Naive thymus-derived CD4-positive, alpha-beta T cell (primary cell): ENCODE measurements at regions not wholly inside any gene's neighbourhood (a gene's known extent, or its start where the extent isn't known, plus 50 kb on each side); places are given as distances from the start of the nearest gene placed in this dataset.

Experiments used
- ATAC-seq: fragments of 150-1000 bp; cut with Tn5 transposase; 2 replicates; pipeline ENCODE4 v1.10.0; 2021; ENCODE audit warnings: mild to moderate bottlenecking, moderate library complexity
- CTCF ChIA-PET: fragments of 350-600 bp; sonication (Branson Sonifier 250); formaldehyde crosslinking; loops from one replicate; lab custom pipeline; 2021; ENCODE audit warnings: antibody characterized with exemption; lab: Charles Lee
- POLR2A ChIA-PET: fragments of 350-600 bp; sonication (Branson Sonifier 250); formaldehyde crosslinking; loops from one replicate; lab custom pipeline; 2021; ENCODE audit warnings: antibody characterized with exemption, inconsistent platforms; lab: Charles Lee
- DNase-seq, 9 donors: peaks; one replicate each; pipeline versions ENCODE4 v3.0.0 to v3.0.0-alpha.2; 2020 to 2022; ENCODE audit warnings: mixed read lengths in 1 of 9
- H3K27ac ChIP-seq: one replicate; pipeline ENCODE4 v1.7.0; 2013; ENCODE audit warnings: mild to moderate bottlenecking, low read depth, low read length, moderate library complexity
- H3K27me3 ChIP-seq, 2 donors: one replicate each; pipeline ENCODE4 v1.7.0; 2013; ENCODE audit warnings: low read length in 2 of 2, mild to moderate bottlenecking in 2 of 2, moderate library complexity in 2 of 2; ENCODE audit not compliant: control insufficient read depth in 2 of 2, insufficient read depth in 2 of 2
- H3K36me3 ChIP-seq, 3 experiments: 1 replicate in 2 of 3; 2 replicates in 1 of 3; pipeline ENCODE4 v1.7.0; 2013; ENCODE audit warnings: low read length in 3 of 3, mild to moderate bottlenecking in 3 of 3, moderate library complexity in 1 of 3; ENCODE audit not compliant: insufficient read depth in 3 of 3, control insufficient read depth in 2 of 3
- H3K4me1 ChIP-seq, 2 donors: one replicate each; pipeline ENCODE4 v1.7.0; 2013; ENCODE audit warnings: low read length in 2 of 2, mild to moderate bottlenecking in 2 of 2, moderate library complexity in 1 of 2; ENCODE audit not compliant: control insufficient read depth in 2 of 2, insufficient read depth in 2 of 2
- H3K4me3 ChIP-seq: 2 replicates; pipeline ENCODE4 v1.7.0; 2013; ENCODE audit warnings: mild to moderate bottlenecking, low read length
- H3K9me3 ChIP-seq, 3 experiments: 1 replicate in 2 of 3; 2 replicates in 1 of 3; pipeline ENCODE4 v1.7.0; 2013; ENCODE audit warnings: low read length in 3 of 3; ENCODE audit not compliant: control insufficient read depth in 2 of 3
- H3K27ac Mint-ChIP-seq, 9 donors: one replicate each; pipeline ENCODE4 v1.8.0; 2020 to 2022; ENCODE audit warnings: mixed read lengths in 9 of 9, mild to moderate bottlenecking in 8 of 9, moderate library complexity in 5 of 9, inconsistent platforms in 2 of 9
- H3K27me3 Mint-ChIP-seq, 5 donors: one replicate each; pipeline ENCODE4 v1.8.0; 2021 to 2022; ENCODE audit warnings: mixed read lengths in 5 of 5, mild to moderate bottlenecking in 1 of 5
- H3K36me3 Mint-ChIP-seq, 5 donors: one replicate each; pipeline ENCODE4 v1.8.0; 2020 to 2022; ENCODE audit warnings: mixed read lengths in 5 of 5, mild to moderate bottlenecking in 3 of 5, inconsistent platforms in 1 of 5
- H3K4me1 Mint-ChIP-seq, 7 donors: one replicate each; pipeline ENCODE4 v1.8.0; 2020 to 2022; ENCODE audit warnings: mixed read lengths in 7 of 7, mild to moderate bottlenecking in 3 of 7, inconsistent platforms in 1 of 7
- H3K4me3 Mint-ChIP-seq, 10 donors: one replicate each; pipeline ENCODE4 v1.8.0; 2020 to 2022; ENCODE audit warnings: mild to moderate bottlenecking in 10 of 10, mixed read lengths in 10 of 10, moderate library complexity in 6 of 10, inconsistent platforms in 2 of 10
- H3K9me3 Mint-ChIP-seq, 11 donors: one replicate each; pipeline ENCODE4 v1.8.0; 2020 to 2022; ENCODE audit warnings: mixed read lengths in 11 of 11, mild to moderate bottlenecking in 4 of 11, inconsistent platforms in 1 of 11, moderate library complexity in 1 of 11
- intact Hi-C, 2 donors: fragments of 100-400 bp; cut with micrococcal nuclease; formaldehyde crosslinking; loops; one replicate each; pipeline ENCODE4 v1.15.1; 2023

DNA sequence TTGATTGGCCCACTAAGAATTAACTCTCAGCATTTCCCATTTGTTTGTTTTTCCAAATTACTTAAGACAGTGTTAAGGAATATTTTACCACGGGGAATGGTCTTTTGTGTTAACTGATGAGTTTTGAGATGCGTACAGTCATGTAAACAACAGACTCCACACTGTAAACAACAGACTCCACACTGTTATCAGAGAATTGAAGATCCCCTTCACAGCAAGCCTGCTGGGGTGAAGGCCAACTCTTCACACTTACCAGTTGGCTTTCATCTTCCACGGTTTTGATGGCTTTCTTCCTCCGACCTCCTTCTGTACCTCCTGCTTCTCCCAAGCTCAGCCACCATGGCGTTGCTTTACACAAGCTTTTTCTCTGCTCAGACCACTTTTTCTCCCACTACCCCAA, 166.8 kb downstream of the TMEM200C start:
- H3K9me3 ChIP-seq = no peaks in the 10 kb centered on the region
- H3K27ac Mint-ChIP-seq = no peak overlapping the region
- ChIA-PET CTCF (no interaction called here), POLR2A (no interaction called here)
- H3K36me3 ChIP-seq = no peaks in the 10 kb centered on the region
- DNase-seq (no peak), ATAC-seq (no peak)
- no peak overlapping the region for H3K27ac ChIP-seq
- no peaks in the 10 kb centered on the region for H3K27me3 ChIP-seq
- intact Hi-C loops = no loop called here
- H3K4me1 ChIP-seq = no peaks in the 10 kb centered on the region
- no peak overlapping the region for H3K4me3 Mint-ChIP-seq
- H3K4me1 Mint-ChIP-seq = no peaks in the 10 kb centered on the region
- H3K36me3 Mint-ChIP-seq = no peaks in the 10 kb centered on the region
- H3K9me3 Mint-ChIP-seq = peaks cover 0 to 6% (median 0%) of the 10 kb centered on the region in 11 donors
- peaks cover 0 to 21% (median 16%) of the 10 kb centered on the region in 5 donors for H3K27me3 Mint-ChIP-seq
- H3K4me3 ChIP-seq = no peak overlapping the region

DNA sequence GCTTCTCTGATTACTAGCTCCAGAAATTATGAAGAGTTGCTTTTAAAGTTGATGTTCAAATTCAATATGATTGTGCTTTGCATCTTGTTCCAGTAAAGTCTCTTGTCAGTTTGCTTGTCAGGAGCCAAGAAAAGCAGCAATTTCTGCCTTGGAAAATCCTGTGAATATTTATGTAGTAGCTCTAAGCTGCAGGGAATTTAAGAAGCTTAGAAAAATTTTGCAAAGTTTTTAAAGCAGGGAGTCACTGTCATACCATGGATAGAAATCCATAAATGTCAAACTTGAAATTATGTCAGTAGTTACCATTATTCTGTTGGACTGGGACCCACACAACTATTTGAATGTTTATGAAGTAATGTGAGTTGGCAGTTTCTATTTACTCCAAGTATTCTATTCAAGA, 169.3 kb downstream of the TMEM200C start:
- CTCF ChIA-PET = no interaction called here
- no peak overlapping the region for H3K27ac Mint-ChIP-seq
- no peak overlapping the region for H3K4me3 Mint-ChIP-seq

DNA sequence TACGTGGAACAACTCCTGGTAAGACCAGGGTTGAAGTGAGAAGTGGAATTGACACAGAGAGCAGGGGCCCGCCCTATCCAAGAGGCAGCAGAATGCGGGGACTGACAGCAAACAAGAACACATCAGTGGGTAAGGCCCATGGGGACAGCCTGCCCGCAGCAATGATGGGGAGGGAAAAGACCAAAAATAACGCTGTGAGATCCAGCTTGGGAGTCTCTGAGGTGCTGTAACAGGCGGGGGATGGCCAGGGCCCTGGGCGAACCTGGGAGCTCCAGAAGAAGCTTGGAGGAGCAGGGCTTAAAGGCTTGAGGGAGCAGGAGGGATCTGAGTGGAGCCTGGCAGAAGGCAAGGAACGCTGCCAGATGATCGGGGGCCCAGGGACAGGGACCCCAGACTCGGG, 173.4 kb downstream of the TMEM200C start:
- no peaks in the 10 kb centered on the region for H3K9me3 ChIP-seq
- H3K4me3 ChIP-seq = no peak overlapping the region
- intact Hi-C loops = no loop called here
- no peaks in the 10 kb centered on the region for H3K27me3 ChIP-seq
- H3K36me3 ChIP-seq = no peaks in the 10 kb centered on the region
- H3K4me1 ChIP-seq = no peaks in the 10 kb centered on the region
- CTCF ChIA-PET = no interaction called here
- H3K4me1 Mint-ChIP-seq = no peaks in the 10 kb centered on the region
- DNase-seq = no peak
- no peak overlapping the region for H3K4me3 Mint-ChIP-seq
- ATAC-seq = no peak
- POLR2A ChIA-PET = no interaction called here
- H3K36me3 Mint-ChIP-seq = no peaks in the 10 kb centered on the region
- peaks cover 0 to 3% (median 0%) of the 10 kb centered on the region in 11 donors for H3K9me3 Mint-ChIP-seq
- H3K27ac Mint-ChIP-seq = no peak overlapping the region
- peaks cover 0 to 13% (median 7%) of the 10 kb centered on the region in 5 donors for H3K27me3 Mint-ChIP-seq
- H3K27ac ChIP-seq = no peak overlapping the region

More for the DNA sequence above, 169.3 kb downstream of the TMEM200C start:
- Histone ChIP-seq H3K27me3 (no peaks in the 10 kb centered on the region), H3K4me3 (no peak overlapping the region), H3K4me1 (no peaks in the 10 kb centered on the region), H3K27ac (no peak overlapping the region), H3K9me3 (no peaks in the 10 kb centered on the region), H3K36me3 (no peaks in the 10 kb centered on the region)
- Mint-ChIP-seq H3K36me3 (no peaks in the 10 kb centered on the region), H3K9me3 (peaks cover 0 to 1% (median 0%) of the 10 kb centered on the region in 11 donors), H3K4me1 (no peaks in the 10 kb centered on the region), H3K27me3 (peaks cover 0 to 27% (median 14%) of the 10 kb centered on the region in 5 donors)
- POLR2A ChIA-PET = no interaction called here
- DNase-seq = no peak
- no peak for ATAC-seq
- intact Hi-C loops = no loop called here

DNA sequence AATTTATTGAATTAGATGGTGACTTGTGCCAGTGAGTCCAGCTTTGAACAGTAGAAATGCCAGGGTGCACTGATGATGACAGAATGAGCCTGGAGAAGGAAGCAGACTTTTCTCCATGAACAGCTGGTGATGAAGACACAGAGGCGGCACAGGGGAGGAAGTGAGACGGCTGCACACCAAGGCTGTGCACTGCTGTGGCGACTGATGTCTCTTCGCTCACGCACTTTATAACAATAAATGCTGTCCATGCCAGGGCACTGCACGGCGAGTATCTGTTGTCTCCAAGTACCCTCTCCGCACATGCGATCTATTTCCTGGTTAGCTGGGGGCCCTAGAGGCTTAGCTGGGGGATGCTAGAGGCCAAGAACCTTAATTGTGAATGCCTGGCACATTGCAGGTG, 175.2 kb downstream of the TMEM200C start:
- DNase-seq = no peak
- Histone ChIP-seq H3K9me3 (no peaks in the 10 kb centered on the region), H3K4me3 (no peak overlapping the region), H3K36me3 (no peaks in the 10 kb centered on the region), H3K27ac (no peak overlapping the region), H3K4me1 (no peaks in the 10 kb centered on the region), H3K27me3 (no peaks in the 10 kb centered on the region)
- ChIA-PET POLR2A (no interaction called here), CTCF (no interaction called here)
- intact Hi-C loops = no loop called here
- no peak overlapping the region for H3K4me3 Mint-ChIP-seq
- peaks cover 0 to 20% (median 14%) of the 10 kb centered on the region in 5 donors for H3K27me3 Mint-ChIP-seq
- H3K36me3 Mint-ChIP-seq = no peaks in the 10 kb centered on the region
- no peak for ATAC-seq
- H3K27ac Mint-ChIP-seq = no peak overlapping the region
- peaks cover 0 to 1% (median 0%) of the 10 kb centered on the region in 7 donors for H3K4me1 Mint-ChIP-seq
- H3K9me3 Mint-ChIP-seq = peaks cover 0 to 3% (median 0%) of the 10 kb centered on the region in 11 donors

DNA sequence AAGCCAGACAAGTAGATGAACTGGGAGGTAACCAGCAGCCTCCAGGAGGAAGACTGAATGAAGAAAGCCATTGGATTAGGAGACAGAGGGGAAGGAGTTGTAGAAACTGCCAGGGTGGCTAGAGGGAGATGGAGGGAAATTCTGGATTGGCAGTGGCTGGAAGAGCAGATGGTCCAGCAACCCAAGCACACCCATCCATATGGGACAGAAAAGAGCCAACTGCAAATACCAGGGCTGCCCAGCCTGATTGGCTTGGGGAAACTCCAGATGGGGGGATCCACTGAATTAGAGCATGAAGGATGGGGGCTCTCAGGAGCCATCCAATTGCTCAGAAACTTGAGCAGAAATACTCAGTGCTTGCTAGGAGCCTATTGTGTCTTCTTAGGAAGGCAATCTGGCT, 173.5 kb upstream of the EPB41L3 start:
- H3K9me3 ChIP-seq = no peaks in the 10 kb centered on the region
- Mint-ChIP-seq H3K9me3 (peaks cover 0 to 3% (median 0%) of the 10 kb centered on the region in 11 donors), H3K27ac (no peak overlapping the region), H3K4me1 (peaks cover 0 to 1% (median 0%) of the 10 kb centered on the region in 7 donors), H3K27me3 (peaks cover 0 to 20% (median 13%) of the 10 kb centered on the region in 5 donors), H3K36me3 (no peaks in the 10 kb centered on the region), H3K4me3 (no peak overlapping the region)
- DNase-seq (no peak), ATAC-seq (no peak)
- no peak overlapping the region for H3K4me3 ChIP-seq
- intact Hi-C loops = no loop called here
- CTCF ChIA-PET = interaction anchor here (0.5 kb wide), 1 partner anchor 1612 kb away, joined by 3 read pairs; no protein-coding TSS in a partner anchor
- H3K27me3 ChIP-seq = no peaks in the 10 kb centered on the region
- POLR2A ChIA-PET = no interaction called here
- H3K4me1 ChIP-seq = no peaks in the 10 kb centered on the region
- no peaks in the 10 kb centered on the region for H3K36me3 ChIP-seq
- no peak overlapping the region for H3K27ac ChIP-seq

DNA sequence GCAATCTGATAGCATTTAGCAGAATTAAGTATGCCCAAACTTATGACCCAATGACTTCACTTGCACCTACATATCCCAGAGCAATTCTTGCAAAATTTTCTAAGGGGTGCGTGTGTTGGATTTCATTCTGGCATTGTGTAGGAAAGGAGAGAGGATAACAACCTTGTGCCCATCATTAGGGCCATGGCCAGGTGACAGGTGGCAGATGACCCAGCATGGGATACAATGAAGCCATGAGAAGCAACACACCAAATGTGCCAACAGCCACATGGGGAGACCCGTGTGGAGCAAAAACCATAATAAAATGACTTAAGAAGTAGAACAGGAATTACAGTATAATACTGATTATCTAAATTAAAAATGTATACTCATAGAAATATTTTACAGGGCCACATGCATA, 166.9 kb upstream of the EPB41L3 start:
- no peak overlapping the region for H3K27ac ChIP-seq
- no peaks in the 10 kb centered on the region for H3K36me3 Mint-ChIP-seq
- POLR2A ChIA-PET = no interaction called here
- no peaks in the 10 kb centered on the region for H3K9me3 ChIP-seq
- no peaks in the 10 kb centered on the region for H3K9me3 Mint-ChIP-seq
- H3K27me3 Mint-ChIP-seq = peaks cover 0 to 25% (median under 1%) of the 10 kb centered on the region in 5 donors
- H3K4me3 ChIP-seq = no peak overlapping the region
- DNase-seq (no peak), ATAC-seq (no peak)
- no peaks in the 10 kb centered on the region for H3K36me3 ChIP-seq
- peaks cover 0 to 1% (median 0%) of the 10 kb centered on the region in 7 donors for H3K4me1 Mint-ChIP-seq
- no peaks in the 10 kb centered on the region for H3K27me3 ChIP-seq
- H3K4me1 ChIP-seq = no peaks in the 10 kb centered on the region
- CTCF ChIA-PET = no interaction called here
- H3K4me3 Mint-ChIP-seq = no peak overlapping the region
- H3K27ac Mint-ChIP-seq = no peak overlapping the region
- intact Hi-C loops = no loop called here

DNA sequence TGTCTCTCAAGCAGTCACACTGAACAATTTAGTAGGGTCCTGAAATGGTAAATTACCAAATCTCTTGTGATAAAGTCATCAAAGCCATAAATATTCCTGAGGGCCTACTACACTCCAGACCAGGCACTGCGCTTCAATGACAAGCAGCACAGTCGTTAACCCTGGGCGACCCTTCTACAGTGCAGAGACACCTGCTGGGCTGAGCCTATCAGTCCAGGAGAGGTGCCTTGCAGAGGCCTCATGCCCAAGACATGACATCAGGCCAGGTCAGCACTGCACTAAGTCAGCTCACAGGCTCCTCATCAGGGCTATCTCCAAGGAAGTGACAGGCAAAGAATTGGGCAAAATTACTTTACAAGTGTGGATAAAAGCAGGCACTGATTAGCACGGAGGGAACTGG, 166.4 kb upstream of the EPB41L3 start:
- ChIA-PET POLR2A (no interaction called here), CTCF (no interaction called here)
- Mint-ChIP-seq H3K4me3 (no peak overlapping the region), H3K27ac (no peak overlapping the region), H3K27me3 (peaks cover 0 to 25% (median 0%) of the 10 kb centered on the region in 5 donors), H3K9me3 (no peaks in the 10 kb centered on the region), H3K36me3 (no peaks in the 10 kb centered on the region), H3K4me1 (peaks cover 0 to 1% (median 0%) of the 10 kb centered on the region in 7 donors)
- H3K36me3 ChIP-seq = no peaks in the 10 kb centered on the region
- intact Hi-C loops = no loop called here
- no peaks in the 10 kb centered on the region for H3K27me3 ChIP-seq
- no peaks in the 10 kb centered on the region for H3K4me1 ChIP-seq
- no peak for ATAC-seq
- H3K27ac ChIP-seq = no peak overlapping the region
- H3K9me3 ChIP-seq = no peaks in the 10 kb centered on the region
- DNase-seq = no peak
- H3K4me3 ChIP-seq = no peak overlapping the region
